ENCODE measurements at regions not wholly inside any gene's neighbourhood (a gene's known extent, or its start where the extent isn't known, plus 50 kb on each side); places are given as distances from the start of the nearest gene placed in this dataset.

DNA sequence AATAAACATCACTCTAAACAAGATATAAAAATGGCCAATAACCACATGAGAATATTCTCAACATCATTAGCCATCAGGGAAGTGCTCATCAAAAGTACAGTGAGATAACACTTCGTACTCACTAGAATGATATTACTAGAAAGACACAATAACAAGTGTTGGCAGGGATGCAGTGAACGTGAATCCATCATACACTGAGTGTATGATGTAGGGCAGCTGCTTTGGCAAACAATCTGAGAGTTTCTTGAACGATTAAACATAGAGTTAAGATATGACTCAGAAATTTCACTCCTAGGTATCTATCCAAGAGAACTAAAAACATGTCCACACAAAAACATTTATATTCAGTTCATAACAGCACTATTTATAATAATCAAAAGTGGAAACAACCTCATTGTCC is 368.9 kb downstream of the PID1 start (continued):
- TF ChIP-seq SRSF4 (IDR thresholded peaks at IDR 0.05; ENCODE audit: low read depth, low read length, poor library complexity, severe bottlenecking), result no peak
- TF ChIP-seq, protein P1, sequence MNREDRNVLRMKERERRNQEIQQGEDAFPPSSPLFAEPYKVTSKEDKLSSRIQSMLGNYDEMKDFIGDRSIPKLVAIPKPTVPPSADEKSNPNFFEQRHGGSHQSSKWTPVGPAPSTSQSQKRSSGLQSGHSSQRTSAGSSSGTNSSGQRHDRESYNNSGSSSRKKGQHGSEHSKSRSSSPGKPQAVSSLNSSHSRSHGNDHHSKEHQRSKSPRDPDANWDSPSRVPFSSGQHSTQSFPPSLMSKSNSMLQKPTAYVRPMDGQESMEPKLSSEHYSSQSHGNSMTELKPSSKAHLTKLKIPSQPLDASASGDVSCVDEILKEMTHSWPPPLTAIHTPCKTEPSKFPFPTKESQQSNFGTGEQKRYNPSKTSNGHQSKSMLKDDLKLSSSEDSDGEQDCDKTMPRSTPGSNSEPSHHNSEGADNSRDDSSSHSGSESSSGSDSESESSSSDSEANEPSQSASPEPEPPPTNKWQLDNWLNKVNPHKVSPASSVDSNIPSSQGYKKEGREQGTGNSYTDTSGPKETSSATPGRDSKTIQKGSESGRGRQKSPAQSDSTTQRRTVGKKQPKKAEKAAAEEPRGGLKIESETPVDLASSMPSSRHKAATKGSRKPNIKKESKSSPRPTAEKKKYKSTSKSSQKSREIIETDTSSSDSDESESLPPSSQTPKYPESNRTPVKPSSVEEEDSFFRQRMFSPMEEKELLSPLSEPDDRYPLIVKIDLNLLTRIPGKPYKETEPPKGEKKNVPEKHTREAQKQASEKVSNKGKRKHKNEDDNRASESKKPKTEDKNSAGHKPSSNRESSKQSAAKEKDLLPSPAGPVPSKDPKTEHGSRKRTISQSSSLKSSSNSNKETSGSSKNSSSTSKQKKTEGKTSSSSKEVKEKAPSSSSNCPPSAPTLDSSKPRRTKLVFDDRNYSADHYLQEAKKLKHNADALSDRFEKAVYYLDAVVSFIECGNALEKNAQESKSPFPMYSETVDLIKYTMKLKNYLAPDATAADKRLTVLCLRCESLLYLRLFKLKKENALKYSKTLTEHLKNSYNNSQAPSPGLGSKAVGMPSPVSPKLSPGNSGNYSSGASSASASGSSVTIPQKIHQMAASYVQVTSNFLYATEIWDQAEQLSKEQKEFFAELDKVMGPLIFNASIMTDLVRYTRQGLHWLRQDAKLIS (CRISPR knock-in tag; IDR thresholded peaks at IDR 0.05), result no peak

DNA sequence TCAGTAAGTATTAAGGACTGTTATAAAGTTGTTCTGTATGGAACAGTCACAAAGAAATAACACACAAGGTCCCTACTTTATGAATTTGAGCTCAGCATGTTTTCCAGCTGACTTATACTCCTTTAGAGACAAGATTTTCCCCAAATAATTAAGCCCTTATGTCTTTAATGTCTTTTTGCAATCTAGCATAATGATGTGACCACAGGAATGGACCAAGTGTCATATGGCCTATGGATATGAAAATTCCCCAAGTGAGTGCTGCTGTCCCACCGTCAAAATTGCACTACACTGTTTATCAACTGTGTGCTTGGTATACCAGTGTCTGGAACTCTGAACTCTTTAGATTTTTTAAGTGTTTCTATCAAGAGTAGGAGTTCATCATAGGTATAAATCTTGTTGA is 369.6 kb downstream of the PID1 start:
- Histone ChIP-seq H3K9me3 (ENCODE audit: low read length) (peaks cover 98% of the 10 kb centered on the region), H3K4me1 (ENCODE audit: insufficient read depth, low read length) (no peaks in the 10 kb centered on the region), H3K27me3 (ENCODE audit: control insufficient read depth in 1 of 2, insufficient read depth in 2 of 2, low read length in 2 of 2) (no peaks in the 10 kb centered on the region), H3K9ac (ENCODE audit: insufficient read depth, low read depth, low read length) (no peak overlapping the region), H3K79me2 (ENCODE audit: insufficient read depth, low read length) (no peaks in the 10 kb centered on the region), H3K4me3 (replicated peaks in 1 of 3; ENCODE audit: insufficient read depth in 1 of 3, low read depth in 2 of 3, low read length in 3 of 3) (no peak overlapping the region), H3K36me3 (replicated peaks in 1 of 2; ENCODE audit: control insufficient read depth in 1 of 2, insufficient read depth in 2 of 2, low read length in 2 of 2) (no peaks in the 10 kb centered on the region), H2AFZ (ENCODE audit: low read length) (no peak overlapping the region), H3K27ac (ENCODE audit: extremely low read length, insufficient read depth, low read length) (no peak overlapping the region), H3K4me2 (ENCODE audit: low read depth, low read length) (no peak overlapping the region), H4K20me1 (ENCODE audit: insufficient read depth, low read length) (no peaks in the 10 kb centered on the region)
- POLR2A ChIA-PET, result no interaction called here
- intact Hi-C loops (cut with micrococcal nuclease; ENCODE audit: unreplicated experiment) (no loop called here), in situ Hi-C loops (cut with HindIII; ENCODE audit: extremely low pct_ligation_motif_present, low pct_unique_long_range_greater_than_20kb) (no loop called here)
- CTCF ChIA-PET (ENCODE audit: low intra/inter-chr PET ratio, low total read pairs), result no interaction called here
- no peak for FAIRE-seq
- WGBS (ENCODE audit: low lambda C conversion rate), result 5% methylated on average over 1 of the region's 1 CpG
- TF ChIP-seq, protein P2, sequence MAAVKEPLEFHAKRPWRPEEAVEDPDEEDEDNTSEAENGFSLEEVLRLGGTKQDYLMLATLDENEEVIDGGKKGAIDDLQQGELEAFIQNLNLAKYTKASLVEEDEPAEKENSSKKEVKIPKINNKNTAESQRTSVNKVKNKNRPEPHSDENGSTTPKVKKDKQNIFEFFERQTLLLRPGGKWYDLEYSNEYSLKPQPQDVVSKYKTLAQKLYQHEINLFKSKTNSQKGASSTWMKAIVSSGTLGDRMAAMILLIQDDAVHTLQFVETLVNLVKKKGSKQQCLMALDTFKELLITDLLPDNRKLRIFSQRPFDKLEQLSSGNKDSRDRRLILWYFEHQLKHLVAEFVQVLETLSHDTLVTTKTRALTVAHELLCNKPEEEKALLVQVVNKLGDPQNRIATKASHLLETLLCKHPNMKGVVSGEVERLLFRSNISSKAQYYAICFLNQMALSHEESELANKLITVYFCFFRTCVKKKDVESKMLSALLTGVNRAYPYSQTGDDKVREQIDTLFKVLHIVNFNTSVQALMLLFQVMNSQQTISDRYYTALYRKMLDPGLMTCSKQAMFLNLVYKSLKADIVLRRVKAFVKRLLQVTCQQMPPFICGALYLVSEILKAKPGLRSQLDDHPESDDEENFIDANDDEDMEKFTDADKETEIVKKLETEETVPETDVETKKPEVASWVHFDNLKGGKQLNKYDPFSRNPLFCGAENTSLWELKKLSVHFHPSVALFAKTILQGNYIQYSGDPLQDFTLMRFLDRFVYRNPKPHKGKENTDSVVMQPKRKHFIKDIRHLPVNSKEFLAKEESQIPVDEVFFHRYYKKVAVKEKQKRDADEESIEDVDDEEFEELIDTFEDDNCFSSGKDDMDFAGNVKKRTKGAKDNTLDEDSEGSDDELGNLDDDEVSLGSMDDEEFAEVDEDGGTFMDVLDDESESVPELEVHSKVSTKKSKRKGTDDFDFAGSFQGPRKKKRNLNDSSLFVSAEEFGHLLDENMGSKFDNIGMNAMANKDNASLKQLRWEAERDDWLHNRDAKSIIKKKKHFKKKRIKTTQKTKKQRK (IDR thresholded peaks at IDR 0.05; ENCODE audit: low read length), result no peak
- TF ChIP-seq ZNF556 (CRISPR knock-in tag; IDR thresholded peaks at IDR 0.05; ENCODE audit: borderline replicate concordance), result no peak
- TF ChIP-seq ZNF225 (CRISPR knock-in tag; IDR thresholded peaks at IDR 0.05), result no peak
- TF ChIP-seq ZNF124 (CRISPR knock-in tag; IDR thresholded peaks at IDR 0.05), result no peak
- no peak for TF ChIP-seq ZNF264 (CRISPR knock-in tag; IDR thresholded peaks at IDR 0.05)
- no peak for TF ChIP-seq ATF1 (CRISPR knock-in tag; IDR thresholded peaks at IDR 0.05)
- no TSS peak for BruUV-seq (replicated peaks)
- no peak for ATAC-seq
- no peak for DNase-seq (ENCODE audit: low spot score)

Data from HepG2 (cell line).